H4 (cell line): ENCODE measurements at regions not wholly inside any gene's neighbourhood (a gene's known extent, or its start where the extent isn't known, plus 50 kb on each side); places are given as distances from the start of the nearest gene placed in this dataset.

ENCODE experiments used
- DNase-seq: peaks from one replicate; pipeline ENCODE4 v3.0.0-alpha.2; 2015; ENCODE audit warnings: low spot score

DNA sequence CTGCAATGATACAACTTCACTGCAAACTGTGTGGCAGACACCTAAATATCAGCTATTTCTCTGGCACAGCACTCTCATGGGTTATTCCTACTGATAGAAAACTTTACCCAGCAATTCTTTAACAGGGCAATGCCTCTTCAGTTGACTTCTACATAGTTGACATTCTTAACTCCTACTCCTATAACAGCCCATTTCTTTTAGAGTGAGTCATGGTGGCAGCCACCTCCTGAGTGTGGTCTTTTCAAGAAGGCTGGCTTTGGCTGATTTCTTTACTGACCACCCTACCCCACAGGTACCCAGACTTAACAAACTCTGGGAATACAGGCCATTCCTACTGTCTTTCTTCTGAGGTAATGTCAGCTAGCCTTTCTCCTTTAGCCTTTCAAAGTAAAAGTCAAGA, 805.8 kb upstream of the ADGRL2 start:
- no peak for DNase-seq

GRCh38 chr1:80994038-80994437, 806.7 kb upstream of the ADGRL2 start:
- no peak for DNase-seq

GRCh38 chr1:80993154-80993980, 807.4 kb upstream of the ADGRL2 start:
- DNase-seq: no peak

DNA sequence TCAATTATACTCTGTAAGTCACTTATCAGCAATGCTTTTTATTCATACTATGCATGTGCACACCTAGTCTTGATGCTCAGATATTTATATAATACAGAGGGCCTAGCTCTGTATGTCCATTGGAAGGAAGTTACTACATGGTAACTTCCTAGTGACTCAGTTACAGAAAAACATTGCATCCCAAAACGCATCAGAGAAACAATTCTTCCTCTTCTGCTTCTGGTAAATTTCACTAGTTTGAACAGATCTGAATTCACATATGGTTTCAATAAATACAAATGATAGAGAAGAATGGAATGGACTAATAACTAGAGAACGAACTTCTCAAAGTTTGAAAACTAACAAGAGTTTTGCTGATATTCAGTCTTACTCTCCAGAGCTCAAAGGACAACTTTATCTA, 811.3 kb upstream of the ADGRL2 start:
- DNase-seq: no peak

DNA sequence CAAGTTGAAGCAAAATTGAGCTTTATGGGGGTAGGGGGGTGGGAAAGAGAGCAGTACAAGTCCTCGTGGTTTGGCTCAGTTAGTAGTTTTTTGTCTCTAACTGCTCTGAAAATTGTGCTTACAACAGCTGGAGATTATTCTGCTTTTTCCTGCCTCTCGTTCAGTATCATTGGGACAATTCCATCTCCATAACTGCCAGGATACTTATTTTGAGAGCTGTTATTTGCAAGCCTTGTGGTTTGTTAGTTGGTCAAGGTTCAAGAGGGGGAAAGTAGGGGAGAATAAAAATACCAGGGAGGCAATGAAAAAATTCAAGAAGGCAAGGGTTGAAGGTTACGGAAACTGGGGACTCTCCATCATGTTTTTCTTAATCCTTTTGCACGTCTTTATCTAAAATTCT, 811.8 kb upstream of the ADGRL2 start:
- no peak for DNase-seq

GRCh38 chr1:80987824-80988223, 812.9 kb upstream of the ADGRL2 start:
- no peak for DNase-seq

- DNase-seq: no peak
These were observed 813.6 kb upstream of the ADGRL2 start for GRCh38 chr1:80987106-80987505.

- DNase-seq: no peak
These were observed 817.9 kb upstream of the ADGRL2 start for GRCh38 chr1:80982831-80983230.

DNA sequence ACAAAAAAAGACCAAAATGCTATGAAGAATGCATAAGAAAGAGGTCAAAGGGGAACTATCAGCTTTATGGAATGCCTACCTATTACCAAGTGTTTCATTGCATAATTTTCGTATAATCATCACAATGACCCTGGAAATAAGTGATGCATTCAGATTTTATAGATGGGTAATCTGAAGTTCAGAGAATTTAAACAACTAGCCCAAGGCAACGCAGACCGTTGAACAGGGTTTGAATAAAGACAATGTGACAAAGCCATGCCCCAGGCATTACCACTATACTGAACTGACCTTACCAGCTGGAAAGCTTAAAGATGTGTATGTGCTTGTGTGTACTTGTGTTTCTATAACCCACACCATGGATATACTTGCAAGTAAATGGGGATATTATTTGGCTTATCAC, 827.6 kb upstream of the ADGRL2 start:
- no peak for DNase-seq

GRCh38 chr1:80966266-80966665, 834.5 kb upstream of the ADGRL2 start:
- DNase-seq: no peak

DNA sequence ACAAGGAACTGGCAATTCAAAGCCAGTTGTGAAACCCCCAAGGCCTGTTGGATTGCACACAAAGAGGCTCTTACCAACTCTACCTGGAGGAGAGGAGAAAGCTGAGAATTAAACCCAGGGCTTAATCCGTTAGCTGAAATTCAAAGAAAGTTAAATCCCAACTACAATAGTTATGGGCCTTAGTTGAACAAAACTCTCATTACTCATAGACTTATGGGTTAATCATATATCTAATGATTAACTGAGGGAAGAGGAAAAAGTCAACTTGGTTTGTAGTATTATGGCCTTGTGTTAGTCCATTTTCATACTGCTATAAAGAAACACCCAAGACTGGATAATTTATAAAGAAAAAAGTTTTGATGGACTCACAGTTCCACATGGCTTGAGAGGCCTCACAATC, 838.2 kb upstream of the ADGRL2 start:
- DNase-seq: no peak

- DNase-seq: peak; percentile 6
These were observed 839.1 kb upstream of the ADGRL2 start for GRCh38 chr1:80961464-80962190.

DNA sequence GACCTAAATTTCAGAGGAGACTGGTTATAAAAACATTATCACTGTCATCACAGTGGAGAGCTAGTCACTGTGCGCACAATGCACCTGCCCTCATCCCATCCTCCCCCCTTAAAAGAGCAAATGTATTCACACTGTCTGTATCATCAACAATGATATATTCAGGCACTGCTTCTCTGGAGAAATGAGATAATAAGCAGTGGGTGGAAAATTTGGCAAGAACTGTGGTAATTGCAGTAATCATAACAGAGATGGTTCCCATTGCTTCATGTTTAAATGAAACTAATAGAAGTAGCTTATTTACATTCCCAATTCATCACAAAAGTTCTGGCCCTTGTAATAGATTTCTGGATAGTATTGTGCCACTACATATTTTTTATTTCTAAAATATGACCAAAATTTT, 867.4 kb upstream of the ADGRL2 start:
- DNase-seq: no peak

- no peak for DNase-seq
These were observed 869.6 kb upstream of the ADGRL2 start for GRCh38 chr1:80931178-80931577.

DNA sequence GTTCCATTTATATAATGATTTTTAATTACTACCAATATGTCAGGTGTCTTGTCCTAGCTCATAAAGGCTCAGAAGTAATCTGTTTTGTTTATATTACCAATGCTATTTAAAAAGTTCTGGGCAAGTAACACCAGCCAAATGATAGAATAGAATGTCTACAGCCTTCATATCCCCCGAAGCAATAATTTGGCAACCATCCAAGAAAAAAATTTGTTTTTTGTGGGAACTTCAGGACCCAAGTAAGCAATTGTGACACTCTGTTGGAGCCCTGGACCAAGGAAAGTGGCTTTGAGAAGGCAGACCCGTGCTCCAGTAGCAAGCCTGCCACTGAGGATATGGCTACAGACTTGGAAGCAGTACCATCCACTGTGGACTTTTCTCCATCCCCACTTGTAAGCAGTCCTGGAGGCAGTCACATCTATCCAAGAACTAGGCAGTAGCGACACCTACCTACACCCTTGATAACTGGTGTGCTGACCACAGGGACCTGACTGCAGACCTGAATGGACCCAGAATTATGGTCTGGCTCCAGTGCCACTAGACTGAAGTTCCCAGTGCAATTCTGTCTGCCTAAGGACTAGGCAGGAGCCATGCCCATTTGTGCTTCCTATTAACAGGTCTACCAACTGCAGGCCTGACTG, 870.7 kb upstream of the ADGRL2 start:
- DNase-seq: no peak

- no peak for DNase-seq
These were observed 874.2 kb upstream of the ADGRL2 start for GRCh38 chr1:80926531-80926930.

GRCh38 chr1:80925130-80925805, 875.5 kb upstream of the ADGRL2 start:
- no peak for DNase-seq

DNA sequence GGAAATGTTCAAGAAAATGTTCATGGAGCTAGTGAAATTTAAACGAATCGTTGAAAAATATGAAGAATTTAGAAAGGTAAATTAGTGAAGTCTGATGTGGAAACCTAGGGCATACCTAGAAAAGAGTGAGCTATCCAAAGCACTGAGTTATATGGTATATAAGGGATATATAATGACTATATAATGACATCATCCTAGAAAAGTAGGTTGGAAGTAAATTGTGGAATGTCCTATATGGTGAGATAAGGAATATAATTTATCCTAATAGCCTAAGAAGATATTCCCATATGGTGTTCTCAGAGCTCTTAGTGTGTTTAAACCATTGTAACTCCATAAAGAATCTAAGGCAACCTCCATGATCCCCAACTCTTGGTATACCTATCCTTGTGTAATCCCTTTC, 876.4 kb upstream of the ADGRL2 start:
- no peak for DNase-seq

DNA sequence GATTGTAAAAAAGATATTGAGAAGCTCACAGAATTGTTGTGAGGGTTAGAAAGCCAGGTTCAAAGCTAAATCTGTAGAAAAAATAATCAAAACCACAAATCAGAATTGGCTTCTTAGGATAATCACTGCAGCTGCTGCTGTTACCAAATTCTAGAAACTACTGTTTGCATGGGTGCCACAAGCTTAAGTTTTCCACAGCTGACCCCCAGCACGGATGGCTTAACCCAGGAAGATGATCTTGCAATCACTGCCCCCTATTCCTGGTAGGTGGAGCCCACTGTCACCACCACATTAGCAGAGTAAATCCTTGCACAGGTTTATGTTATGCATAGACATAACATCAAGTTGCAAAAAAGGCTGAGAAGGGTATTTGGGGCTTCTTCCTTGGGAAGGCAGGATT, 877.8 kb upstream of the ADGRL2 start:
- no peak for DNase-seq

DNA sequence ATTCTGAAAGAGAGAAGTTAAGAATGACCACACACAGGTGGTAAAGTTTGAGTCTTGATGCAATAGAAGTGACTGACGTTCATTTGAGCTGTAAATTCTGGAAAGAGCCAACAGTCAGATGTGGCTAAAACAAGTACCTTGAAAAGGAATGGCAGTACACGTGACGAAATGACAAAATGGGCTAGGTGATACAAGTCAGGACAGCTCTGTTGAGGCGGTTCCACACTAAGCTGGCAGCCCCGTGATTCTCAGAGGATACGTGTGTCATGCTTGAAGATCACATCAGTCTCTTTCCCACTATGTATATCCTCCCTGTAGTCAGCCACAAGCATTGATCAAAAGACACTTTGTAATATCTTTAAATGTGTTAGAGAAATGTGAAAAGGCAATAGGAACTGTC, 881.3 kb upstream of the ADGRL2 start:
- no peak for DNase-seq

DNA sequence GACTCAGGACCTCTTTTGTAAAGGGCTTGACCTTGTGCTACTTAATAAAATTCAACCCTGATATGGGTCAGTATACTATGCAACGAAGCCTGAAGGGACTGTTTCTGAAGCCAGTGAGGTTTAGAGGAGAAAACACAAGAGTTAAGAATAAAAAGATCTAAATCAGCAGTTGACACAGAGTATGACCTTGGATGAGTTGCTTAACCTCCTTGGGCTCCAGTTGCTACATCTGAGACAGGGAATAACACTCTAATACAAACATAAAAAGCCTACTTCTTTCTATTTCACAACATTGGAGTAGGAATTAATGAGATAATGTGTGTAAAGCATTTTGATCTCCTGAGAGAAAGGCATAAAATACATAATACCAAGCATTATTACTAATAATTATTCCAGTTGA, 882.4 kb upstream of the ADGRL2 start:
- no peak for DNase-seq

- no peak for DNase-seq
These were observed 882.9 kb upstream of the ADGRL2 start for GRCh38 chr1:80917826-80918225.
